ENCODE measurements at regions not wholly inside any gene's neighbourhood (a gene's known extent, or its start where the extent isn't known, plus 50 kb on each side); places are given as distances from the start of the nearest gene placed in this dataset.
A peak's percentile ranks its signal among the peaks of the same experiment; 100 is the strongest.

DNA sequence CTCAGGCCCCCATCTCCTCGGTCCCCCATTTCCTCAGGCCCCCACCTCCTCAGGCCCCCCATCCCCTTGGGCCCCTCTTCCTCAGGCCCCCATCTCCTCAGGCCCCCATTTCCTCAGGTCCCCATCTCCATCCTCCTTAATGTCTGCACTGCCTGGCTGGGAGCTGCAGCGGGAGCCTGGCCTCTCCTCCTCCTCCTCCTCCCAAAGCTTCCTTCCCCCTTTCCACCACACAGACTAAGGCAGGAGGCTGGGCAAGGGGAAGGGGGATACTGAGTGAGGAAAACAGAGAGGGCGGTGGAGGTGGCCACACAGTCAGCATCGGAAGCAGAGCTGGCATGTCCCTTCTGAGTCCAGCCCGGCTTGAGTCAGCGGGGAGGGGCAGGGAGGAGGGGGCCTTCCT is 122.6 kb upstream of the RPS6KA2 start:
- no peak for ATAC-seq

DNA sequence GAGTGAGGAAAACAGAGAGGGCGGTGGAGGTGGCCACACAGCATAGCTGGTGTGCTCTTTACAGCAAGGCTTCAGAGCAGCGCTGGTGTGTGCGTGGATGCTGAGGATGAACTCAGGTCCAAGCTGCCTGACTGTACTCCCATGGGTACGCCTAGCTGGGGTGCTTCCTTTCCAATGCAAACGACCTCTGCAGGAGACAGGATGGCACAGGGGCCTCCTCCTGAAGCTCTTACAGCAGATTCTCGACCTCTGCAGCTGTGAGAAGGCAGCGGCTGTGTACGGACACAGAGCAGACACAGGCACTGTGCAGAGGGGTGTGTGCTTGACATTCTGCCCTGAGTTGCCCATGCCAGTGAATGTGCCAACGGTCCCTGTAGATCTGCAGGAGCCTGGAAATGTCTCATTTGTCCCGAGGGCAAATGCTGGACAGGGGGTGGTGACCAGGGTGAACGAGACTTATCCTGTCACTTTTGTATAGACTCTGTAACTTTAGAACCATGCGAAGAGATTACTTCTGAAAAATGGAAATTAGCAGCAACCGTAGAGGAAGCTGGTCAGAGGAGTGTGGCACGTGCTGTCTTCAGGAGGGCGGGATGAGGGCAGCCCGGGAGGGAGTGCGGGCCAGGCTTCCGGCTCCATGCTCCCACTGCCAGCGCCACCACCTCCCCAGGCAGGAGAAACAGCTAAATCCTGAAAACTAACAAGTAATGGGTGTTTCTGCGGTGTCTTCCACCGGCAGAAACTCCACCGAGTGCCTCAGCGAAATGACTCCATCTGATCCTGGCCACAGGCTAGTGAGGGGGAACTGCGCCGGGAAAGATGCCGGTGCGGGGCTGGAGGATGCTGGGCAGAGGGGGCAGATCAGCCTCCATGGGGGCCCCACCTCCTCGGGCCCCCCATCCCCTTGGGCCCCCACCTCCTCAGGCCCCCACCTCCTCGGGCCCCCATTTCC is 120.9 kb upstream of the RPS6KA2 start:
- no peak for ATAC-seq

DNA sequence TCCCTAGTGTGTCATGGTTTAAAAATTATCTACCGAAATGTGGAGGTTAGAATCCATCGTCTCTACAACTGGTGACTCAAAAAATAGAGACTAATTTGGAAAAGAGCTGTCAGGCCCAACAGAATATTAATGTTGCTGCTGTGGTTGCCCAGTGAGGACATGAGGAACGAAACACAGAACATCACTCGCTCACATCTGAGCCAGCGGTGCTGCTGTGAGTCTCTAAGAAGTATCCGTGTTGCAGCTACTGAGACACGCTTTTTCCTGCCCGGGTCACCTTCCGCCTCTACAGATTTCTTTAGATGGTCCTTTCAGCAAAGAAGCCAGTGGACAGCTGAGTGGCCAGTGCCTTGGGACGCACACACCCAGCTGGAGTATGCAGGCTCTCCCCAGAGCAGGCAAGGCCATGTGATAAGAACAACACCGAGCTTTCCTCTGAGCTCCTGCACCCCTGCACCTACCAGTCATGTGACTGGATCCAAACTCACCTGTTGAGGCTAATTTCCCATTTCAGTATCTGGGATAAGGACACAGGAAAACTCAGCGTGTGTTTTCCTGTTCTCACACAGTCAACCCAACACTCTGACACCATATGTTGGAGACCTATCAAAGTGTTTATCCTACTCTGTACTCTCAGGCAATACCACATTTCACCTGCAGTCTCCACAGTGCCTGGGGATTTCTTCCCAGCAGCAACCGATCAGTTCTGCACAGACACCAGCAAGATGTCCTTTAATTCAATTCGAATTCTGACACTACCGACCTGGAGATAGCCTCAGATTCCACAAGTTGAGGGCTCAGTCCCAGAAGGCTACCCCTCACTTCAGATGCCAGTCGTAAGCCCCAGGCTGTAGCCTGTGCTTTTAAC is 119.0 kb upstream of the RPS6KA2 start:
- no peak for ATAC-seq

DNA sequence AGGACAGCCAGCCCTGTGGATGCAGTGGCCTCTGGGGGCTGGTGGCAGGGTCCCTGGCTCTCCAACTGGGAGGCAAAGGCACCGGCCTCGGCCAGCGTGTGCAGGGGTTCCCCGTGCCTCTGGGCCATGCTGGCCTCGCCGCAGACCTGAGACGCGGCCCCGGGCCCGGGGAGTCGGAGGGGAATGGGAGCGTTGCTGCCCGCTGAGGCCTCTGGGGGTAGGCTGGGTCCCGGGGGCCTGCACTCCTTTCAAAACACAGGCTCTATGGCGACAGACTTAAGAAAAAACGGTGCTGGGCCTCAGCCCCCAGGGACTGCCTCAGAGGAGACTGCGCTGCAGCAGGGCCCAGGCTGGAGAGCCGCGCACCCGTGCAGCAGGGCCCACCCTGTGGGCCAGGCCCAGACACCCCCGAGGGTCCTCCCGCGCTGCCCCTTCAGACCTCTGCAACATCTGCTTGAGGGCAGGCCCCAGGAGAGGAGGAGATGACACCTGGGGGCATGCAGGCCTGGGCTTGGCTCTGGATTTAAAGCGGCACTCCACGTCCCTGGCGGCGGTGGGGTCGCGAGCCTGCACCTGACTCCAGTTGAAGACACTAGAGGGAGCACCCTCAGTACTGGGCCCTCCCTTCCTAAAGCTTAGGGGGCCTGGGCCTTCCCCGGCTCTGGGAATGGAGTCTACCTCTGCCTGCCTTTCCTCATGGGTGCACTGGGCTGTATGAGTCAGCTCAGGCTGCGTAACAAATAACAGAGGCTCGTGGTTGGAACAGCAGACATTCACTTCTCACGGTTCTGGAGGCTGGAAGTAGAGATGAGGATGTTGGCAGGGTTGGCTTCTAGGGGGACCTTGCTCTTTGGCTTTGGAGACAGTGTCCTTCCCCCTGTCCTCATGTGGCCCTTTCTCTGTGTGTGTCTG is 117.4 kb upstream of the RPS6KA2 start:
- ATAC-seq: no peak

DNA sequence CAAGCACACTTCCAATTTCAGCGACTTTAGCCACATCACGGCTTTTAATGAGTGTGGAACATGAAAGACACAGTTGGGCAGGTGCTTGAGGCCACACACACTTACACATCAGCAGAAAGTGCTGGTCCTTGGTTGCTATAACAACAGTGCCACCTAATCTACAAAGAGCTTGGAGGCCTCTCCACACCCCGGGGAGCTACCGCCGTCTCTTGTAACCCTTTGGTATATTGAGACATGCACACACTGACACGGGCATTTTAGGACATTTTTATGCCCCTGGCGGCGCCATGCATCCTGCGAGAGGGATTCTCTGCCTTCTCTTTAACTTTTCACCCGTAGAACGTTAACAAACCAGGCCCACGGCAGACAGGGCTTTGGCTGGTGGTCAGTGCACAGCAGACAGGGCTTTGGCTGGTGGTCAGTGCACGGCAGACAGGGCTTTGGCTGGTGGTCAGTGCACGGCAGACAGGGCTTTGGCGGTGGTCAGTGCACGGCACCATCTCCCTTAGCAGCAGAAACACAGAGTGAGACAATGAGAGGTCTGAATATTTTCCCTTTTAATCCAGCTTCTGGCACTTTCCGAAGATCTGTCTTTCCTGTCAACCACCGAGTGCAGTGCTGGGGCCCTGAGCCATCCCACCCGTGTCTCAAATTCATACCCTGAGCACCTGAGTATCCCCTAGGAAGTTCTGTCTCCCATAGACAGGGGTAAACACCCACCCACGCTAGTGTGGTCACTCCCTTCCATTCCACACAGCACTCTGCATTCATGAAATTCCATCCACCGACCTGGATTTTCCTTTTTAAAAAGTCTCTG is 116.6 kb upstream of the RPS6KA2 start:
- ATAC-seq: no peak

GRCh38 chr6:166742981-166743380 is 115.9 kb upstream of the RPS6KA2 start:
- no peak for ATAC-seq

- no peak for ATAC-seq
These were observed 112.9 kb upstream of the RPS6KA2 start for GRCh38 chr6:166739976-166740318.

DNA sequence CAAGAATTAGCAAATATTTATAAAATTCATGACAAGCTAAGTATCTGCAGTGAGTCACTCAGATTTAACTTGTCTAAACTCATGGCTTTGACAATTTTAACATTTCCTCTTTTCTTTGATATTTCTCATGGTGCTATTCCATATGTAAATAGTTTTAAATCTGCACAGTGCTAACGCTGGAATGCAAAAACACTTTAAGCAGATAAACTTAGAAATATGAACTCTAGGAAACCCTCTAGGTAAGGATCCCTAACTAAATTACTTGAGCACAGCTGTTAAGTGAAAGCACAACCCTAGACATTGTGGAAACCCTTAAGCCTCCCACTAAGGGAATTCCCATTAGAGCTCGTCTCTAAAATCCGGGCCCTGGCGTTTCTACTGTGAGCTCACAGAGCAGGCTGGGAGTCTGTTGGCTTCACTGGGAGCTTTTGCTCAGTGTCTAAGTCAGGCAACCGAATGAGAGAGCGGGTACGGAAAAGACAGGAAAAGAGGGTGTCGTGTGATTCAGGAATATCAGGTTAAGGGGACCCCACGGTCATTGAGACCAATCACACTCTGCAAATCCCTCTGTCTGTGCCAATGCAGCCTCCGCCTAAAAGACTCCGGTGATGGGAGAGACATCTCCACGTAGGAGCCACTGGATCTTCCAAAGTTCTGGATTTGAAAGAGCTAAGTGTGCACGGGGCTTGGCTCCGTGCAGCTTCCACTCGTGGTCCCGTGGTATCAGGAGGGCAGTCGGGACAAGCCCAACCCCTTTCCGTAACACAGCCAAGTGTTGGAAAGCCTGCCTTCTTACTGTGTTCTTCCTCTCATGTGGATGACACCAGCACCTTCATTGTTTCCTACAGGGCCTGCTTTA is 112.3 kb upstream of the RPS6KA2 start:
- ATAC-seq: no peak

GRCh38 chr6:166738386-166739116 is 111.5 kb upstream of the RPS6KA2 start:
- no peak for ATAC-seq

DNA sequence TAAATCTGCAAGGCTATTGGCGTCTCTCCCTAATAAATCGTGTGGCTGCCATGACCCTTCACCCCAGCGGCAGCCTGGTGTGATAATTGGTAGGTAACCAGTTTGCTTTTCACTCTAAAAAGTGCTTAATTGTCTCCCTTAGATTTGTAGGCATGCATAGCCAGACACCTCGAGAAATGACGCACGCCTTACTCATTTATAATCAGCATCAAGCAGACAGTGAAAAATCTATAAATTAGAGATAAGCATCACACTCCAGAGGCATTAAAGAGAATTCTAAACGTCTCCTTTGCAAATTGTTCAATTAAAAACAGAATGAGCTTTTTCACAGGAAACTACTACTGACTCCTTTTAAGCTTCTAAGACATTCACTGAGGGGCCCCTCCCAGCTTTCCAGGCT is 110.2 kb upstream of the RPS6KA2 start:
- no peak for ATAC-seq

DNA sequence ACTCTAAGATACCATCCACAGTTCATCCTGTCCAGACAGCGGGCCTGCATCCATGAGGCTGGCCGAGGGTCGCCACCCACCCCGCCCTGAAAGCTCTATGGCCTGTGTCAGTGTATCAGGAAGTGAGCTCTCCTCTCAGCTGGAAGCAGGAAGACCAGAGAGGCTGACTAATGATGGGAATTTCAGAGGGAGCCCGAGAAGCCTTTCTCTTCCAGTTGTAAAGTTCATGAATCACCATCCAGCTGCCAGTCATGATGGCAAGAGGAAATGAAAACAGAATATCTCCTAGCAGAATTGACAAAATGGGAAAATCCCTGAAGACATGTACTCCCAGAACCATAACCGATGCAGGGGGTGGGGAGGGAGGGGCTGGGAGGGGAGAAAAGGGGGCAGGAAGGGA is 109.6 kb upstream of the RPS6KA2 start:
- ATAC-seq: peak; percentile 61

DNA sequence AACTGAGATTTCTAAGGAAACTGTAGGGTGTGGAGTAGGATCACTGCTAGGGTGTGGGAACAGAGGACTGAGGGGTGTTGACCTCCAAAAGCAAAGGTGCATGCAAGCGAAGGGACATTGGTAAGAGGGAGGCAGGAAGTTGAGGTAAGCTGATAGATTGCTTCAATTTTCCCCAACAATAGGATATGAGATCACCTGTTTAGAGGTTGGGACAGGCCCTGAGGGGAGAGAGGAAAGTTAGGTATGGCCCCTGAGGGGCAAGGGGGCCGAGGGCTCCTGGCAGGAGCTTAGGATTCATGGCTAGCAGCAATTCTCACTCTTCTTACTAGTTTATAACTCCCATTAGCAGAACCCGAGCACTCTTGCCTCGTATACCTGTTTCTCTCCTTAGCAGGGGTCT is 106.8 kb upstream of the RPS6KA2 start:
- ATAC-seq: no peak

DNA sequence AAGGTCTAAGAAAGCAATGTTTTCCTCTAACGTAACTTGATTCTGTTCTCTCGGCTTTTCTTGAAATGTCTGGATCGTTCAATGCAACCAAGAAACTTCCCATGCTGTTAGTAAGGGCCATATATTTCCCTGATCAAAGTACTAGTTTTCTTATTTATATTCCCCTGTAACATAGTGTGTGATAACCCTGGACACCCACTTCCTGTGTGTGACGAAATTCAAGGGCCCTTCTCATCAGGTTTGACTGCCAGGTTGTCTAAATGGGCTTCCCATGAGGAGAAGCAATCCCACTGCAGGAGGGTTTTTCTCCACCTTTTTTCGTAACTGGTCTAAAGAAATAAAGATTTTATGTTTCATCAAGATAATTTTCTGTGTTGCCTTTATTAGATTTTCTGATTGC is 102.6 kb upstream of the RPS6KA2 start:
- no peak for ATAC-seq

DNA sequence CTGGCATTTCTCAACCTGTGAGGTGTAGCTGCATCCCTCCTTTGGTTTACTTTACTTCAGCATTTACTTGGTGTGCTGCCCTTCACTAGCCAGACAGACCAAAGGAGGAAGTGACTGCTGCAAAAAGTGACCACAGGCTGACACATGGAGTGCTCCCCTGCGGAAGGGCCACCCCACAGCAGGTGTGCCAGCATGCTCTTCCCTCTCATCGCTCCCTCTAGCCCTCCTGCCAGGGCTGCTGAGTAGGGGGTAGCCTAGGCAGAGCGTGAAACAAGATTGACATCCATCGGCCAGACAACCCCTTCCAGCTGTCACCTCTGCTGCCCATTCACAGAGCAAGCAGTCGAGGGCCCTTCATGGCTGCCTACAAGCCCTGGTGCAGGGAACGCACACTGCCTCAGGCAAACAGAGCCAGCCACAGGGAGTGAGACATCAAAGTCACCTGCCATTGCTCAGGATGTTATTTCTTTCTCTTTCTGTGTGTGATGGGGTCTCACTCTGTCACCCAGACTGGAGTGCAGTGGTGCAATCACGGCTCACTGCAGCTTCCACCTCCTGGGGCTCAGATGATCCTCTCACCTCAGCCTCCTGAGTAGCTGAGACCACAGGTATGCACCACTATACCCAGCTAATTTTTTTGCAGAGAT is 102.0 kb upstream of the RPS6KA2 start:
- no peak for ATAC-seq

DNA sequence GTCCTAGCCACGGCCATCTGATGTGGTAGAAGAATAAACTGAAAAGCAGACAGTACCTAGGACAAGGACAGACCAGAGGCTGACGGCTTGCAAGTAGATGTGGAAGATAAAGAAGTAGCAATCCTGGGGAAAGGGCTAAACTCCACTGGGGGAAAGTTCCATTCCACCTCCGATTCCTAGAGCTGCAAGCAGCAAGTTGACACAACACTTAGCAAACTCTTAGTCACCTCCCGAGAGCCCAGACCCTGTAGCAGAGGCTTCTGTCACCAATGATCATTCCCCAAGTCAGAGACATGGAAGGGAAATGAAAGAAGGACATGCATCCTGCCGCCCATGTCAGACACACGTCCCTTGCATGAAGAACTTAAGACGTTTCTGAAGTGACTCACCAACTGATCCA is 99.2 kb upstream of the RPS6KA2 start:
- no peak for ATAC-seq

DNA sequence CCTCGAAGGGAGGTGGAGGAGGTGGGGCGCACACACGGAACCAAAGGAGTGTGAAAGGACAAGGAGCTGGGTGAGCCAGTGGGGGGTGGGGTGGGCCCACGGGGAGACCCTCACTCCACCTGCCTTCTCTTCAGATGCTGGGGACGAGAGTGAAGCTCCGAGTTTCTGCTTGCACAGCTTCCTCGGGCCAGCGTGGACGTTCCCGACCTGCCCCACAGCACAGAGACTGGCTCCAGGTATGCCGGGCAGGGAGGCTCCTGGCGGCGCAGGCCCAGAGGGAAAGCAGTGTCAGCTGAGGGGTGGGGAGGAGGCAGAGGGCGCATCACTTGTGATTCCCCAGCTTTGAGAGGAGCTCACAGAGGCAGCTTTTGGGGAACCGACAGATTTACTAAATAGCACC is 98.5 kb upstream of the RPS6KA2 start:
- ATAC-seq: no peak

- ATAC-seq: no peak
These were observed 97.5 kb upstream of the RPS6KA2 start for GRCh38 chr6:166724576-166724975.

DNA sequence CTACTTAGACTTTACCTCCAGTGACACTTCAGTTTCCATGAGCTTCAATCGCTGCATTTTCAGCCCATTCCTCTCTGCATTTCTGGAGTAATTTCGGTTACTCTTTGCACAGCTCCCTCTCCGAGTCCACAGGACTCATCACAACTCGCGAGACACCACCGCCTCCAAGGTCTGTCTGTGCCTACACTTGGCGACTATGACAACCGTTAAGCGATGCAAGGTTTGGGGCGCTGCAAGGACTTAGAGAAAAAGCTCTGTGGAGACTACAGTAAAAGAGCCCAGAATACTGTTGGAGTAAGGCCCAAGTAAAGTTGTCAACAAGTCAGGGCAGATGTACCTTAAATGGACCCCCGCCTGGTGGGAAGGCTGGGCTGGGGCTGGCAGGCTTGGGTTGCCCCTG is 95.7 kb upstream of the RPS6KA2 start:
- ATAC-seq: no peak

- ATAC-seq: no peak
These were observed 94.5 kb upstream of the RPS6KA2 start for GRCh38 chr6:166721576-166721975.

- no peak for ATAC-seq
These were observed 93.8 kb upstream of the RPS6KA2 start for GRCh38 chr6:166720856-166721255.

Data from esophagus mucosa (tissue), 1 donor.